ENCODE measurements at regions not wholly inside any gene's neighbourhood (a gene's known extent, or its start where the extent isn't known, plus 50 kb on each side); places are given as distances from the start of the nearest gene placed in this dataset.

GRCh38 chr4:26020083-26020668, 106.2 kb downstream of the SMIM20 start:
- no peak for DNase-seq (ENCODE audit: low spot score)

- no peak for DNase-seq (ENCODE audit: low spot score)
Measured at GRCh38 chr4:26020881-26021280, 106.9 kb downstream of the SMIM20 start.

GRCh38 chr4:26021417-26022345, 107.7 kb downstream of the SMIM20 start:
- DNase-seq (ENCODE audit: low spot score): peak; percentile 68

GRCh38 chr4:26022346-26023202, 108.6 kb downstream of the SMIM20 start:
- peak; percentile 83 for DNase-seq (ENCODE audit: low spot score)

GRCh38 chr4:26023203-26023972, 109.4 kb downstream of the SMIM20 start:
- peak; percentile 65 for DNase-seq (ENCODE audit: low spot score)

GRCh38 chr4:26024079-26024478, 110.1 kb downstream of the SMIM20 start:
- no peak for DNase-seq (ENCODE audit: low spot score)

- DNase-seq (ENCODE audit: low spot score): no peak
Measured at GRCh38 chr4:26028133-26028792, 114.2 kb downstream of the SMIM20 start.

GRCh38 chr4:26028793-26029567, 115.0 kb downstream of the SMIM20 start:
- peak; percentile 96 for DNase-seq (ENCODE audit: low spot score)

- no peak for DNase-seq (ENCODE audit: low spot score)
Measured at GRCh38 chr4:26029568-26030131, 115.6 kb downstream of the SMIM20 start.

- DNase-seq (ENCODE audit: low spot score): no peak
Measured at GRCh38 chr4:26030260-26030667, 116.2 kb downstream of the SMIM20 start.

GRCh38 chr4:26030780-26031179, 116.8 kb downstream of the SMIM20 start:
- no peak for DNase-seq (ENCODE audit: low spot score)

GRCh38 chr4:26031704-26032103, 117.7 kb downstream of the SMIM20 start:
- no peak for DNase-seq (ENCODE audit: low spot score)

- DNase-seq (ENCODE audit: low spot score): no peak
Measured at GRCh38 chr4:26032142-26032541, 118.1 kb downstream of the SMIM20 start.

- DNase-seq (ENCODE audit: low spot score): no peak
Measured at GRCh38 chr4:26032630-26033317, 118.8 kb downstream of the SMIM20 start.

GRCh38 chr4:26033389-26033788, 119.4 kb downstream of the SMIM20 start:
- DNase-seq (ENCODE audit: low spot score): no peak

GRCh38 chr4:26034849-26035248, 120.8 kb downstream of the SMIM20 start:
- no peak for DNase-seq (ENCODE audit: low spot score)

- DNase-seq (ENCODE audit: low spot score): no peak
Measured at GRCh38 chr4:26035921-26036320, 121.9 kb downstream of the SMIM20 start.

GRCh38 chr4:26039639-26040359, 125.8 kb downstream of the SMIM20 start:
- no peak for DNase-seq (ENCODE audit: low spot score)

- DNase-seq (ENCODE audit: low spot score): no peak
Measured at GRCh38 chr4:26044524-26044923, 130.5 kb downstream of the SMIM20 start.

Measured in HuH-7 (cell line).